Cardiac septum (tissue), 1 donor: ENCODE measurements at regions not wholly inside any gene's neighbourhood (a gene's known extent, or its start where the extent isn't known, plus 50 kb on each side); places are given as distances from the start of the nearest gene placed in this dataset.

Source experiments
- DNase-seq: peaks from one replicate; pipeline ENCODE4 v3.0.0-alpha.2; 2020; ENCODE audit warnings: low spot score
- intact Hi-C: fragments of 100-400 bp; cut with DNase I; formaldehyde crosslinking; loops from one replicate; pipeline ENCODE4 v1.14.0; 2022
- donor health status: DM: no; HTN: no; CAD: no.

GRCh38 chr4:100970414-100970813 lies 376.9 kb downstream of the PPP3CA start:
- intact Hi-C loops: no loop called here
- no peak for DNase-seq

- intact Hi-C loops: no loop called here
- DNase-seq: no peak
Measured at GRCh38 chr4:100969925-100970324, 377.4 kb downstream of the PPP3CA start.

GRCh38 chr4:100968046-100968445 lies 379.3 kb downstream of the PPP3CA start:
- DNase-seq: no peak
- intact Hi-C loops: no loop called here

- intact Hi-C loops: no loop called here
Measured at GRCh38 chr4:100963627-100964026, 383.7 kb downstream of the PPP3CA start.

GRCh38 chr4:100962698-100963097 lies 384.6 kb downstream of the PPP3CA start:
- intact Hi-C loops: no loop called here
- DNase-seq: no peak

More at GRCh38 chr4:100963627-100964026, 383.7 kb downstream of the PPP3CA start:
- no peak for DNase-seq

- DNase-seq: no peak
- intact Hi-C loops: no loop called here
Measured at GRCh38 chr4:100960232-100960631, 387.1 kb downstream of the PPP3CA start.

GRCh38 chr4:100954046-100954445 lies 393.3 kb downstream of the PPP3CA start:
- DNase-seq: no peak
- intact Hi-C loops: no loop called here

- DNase-seq: no peak
- intact Hi-C loops: no loop called here
Measured at GRCh38 chr4:100953616-100954015, 393.7 kb downstream of the PPP3CA start.

- no peak for DNase-seq
- intact Hi-C loops: no loop called here
Measured at GRCh38 chr4:100952590-100952989, 394.7 kb downstream of the PPP3CA start.

- intact Hi-C loops: no loop called here
- DNase-seq: no peak
Measured at GRCh38 chr4:100949350-100949935, 397.9 kb downstream of the PPP3CA start.

- DNase-seq: no peak
- intact Hi-C loops: no loop called here
Measured at GRCh38 chr4:100948911-100949310, 398.4 kb downstream of the PPP3CA start.

GRCh38 chr4:100945789-100946188 lies 401.5 kb downstream of the PPP3CA start:
- intact Hi-C loops: no loop called here
- no peak for DNase-seq

GRCh38 chr4:100938698-100939097 lies 408.6 kb downstream of the PPP3CA start:
- intact Hi-C loops: no loop called here

GRCh38 chr4:100936661-100937375 lies 410.5 kb downstream of the PPP3CA start:
- no peak for DNase-seq
- intact Hi-C loops: no loop called here

More at GRCh38 chr4:100938698-100939097, 408.6 kb downstream of the PPP3CA start:
- no peak for DNase-seq

GRCh38 chr4:100935090-100935489 lies 412.2 kb downstream of the PPP3CA start:
- intact Hi-C loops: no loop called here
- no peak for DNase-seq

- intact Hi-C loops: no loop called here
- no peak for DNase-seq
Measured at GRCh38 chr4:100933628-100934027, 413.7 kb downstream of the PPP3CA start.

GRCh38 chr4:100929758-100930157 lies 411.9 kb upstream of the EMCN start:
- no peak for DNase-seq
- intact Hi-C loops: no loop called here

GRCh38 chr4:100929135-100929534 lies 411.3 kb upstream of the EMCN start:
- DNase-seq: no peak
- intact Hi-C loops: no loop called here

GRCh38 chr4:100926039-100926717 lies 408.4 kb upstream of the EMCN start:
- intact Hi-C loops: no loop called here
- no peak for DNase-seq

- intact Hi-C loops: no loop called here
- DNase-seq: no peak
Measured at GRCh38 chr4:100913685-100914084, 395.9 kb upstream of the EMCN start.

GRCh38 chr4:100908540-100908939 lies 390.7 kb upstream of the EMCN start:
- no peak for DNase-seq
- intact Hi-C loops: no loop called here
